GM19455 (cell line): ENCODE measurements at regions not wholly inside any gene's neighbourhood (a gene's known extent, or its start where the extent isn't known, plus 50 kb on each side); places are given as distances from the start of the nearest gene placed in this dataset.
"Not testable (repeated sequence)": the region's sequence is repeated elsewhere in the genome, so short reads cannot be mapped to it uniquely, and the experiment has no call there.

Experiments used
- ATAC-seq: cut with Tn5 transposase; IDR thresholded peaks from one replicate; pipeline ENCODE4 v1.9.1; 2021; ENCODE audit not compliant: unreplicated experiment

DNA sequence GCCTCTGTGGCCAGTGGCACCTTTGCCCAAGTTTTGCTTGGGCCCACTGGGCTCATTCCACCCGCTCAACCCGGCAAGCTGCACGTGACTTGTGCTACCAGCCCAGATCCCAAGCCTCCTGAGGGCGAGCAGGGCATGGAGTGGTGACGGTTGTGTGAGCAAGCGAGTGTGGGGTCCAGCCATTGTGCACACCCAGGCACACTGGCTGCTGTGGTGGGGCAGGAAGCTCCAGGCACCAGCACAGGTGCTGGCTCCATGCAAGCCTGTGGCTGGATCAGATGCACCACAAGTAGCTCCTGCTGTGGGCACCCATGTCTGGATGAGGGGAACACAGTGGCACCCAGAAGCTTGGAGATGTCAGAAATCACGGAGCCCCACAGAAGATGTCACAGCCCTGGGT lies 557.0 kb upstream of the GNPDA2 start:
- ATAC-seq, result no peak

DNA sequence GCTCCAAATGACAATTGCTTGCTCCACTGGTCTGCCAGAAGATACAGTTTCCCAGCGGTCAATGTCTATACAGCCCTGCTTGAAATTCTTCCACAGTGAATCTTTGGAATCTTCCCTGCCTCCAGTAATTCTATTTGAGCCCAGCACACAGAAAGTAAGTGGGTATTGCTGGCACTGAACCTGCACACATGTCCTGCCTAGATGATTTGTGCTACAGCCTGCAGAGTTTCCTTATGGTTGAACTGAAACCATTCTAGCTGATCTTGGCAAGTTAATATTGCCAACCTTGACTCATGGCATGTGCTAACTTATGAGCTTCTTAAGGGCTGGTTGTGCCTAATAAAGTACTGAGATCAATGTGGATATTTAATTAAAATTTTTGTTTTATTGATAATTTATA lies 553.8 kb upstream of the GNPDA2 start:
- no peak for ATAC-seq

GRCh38 chr4:45275862-45276261 lies 549.5 kb upstream of the GNPDA2 start:
- no peak for ATAC-seq

DNA sequence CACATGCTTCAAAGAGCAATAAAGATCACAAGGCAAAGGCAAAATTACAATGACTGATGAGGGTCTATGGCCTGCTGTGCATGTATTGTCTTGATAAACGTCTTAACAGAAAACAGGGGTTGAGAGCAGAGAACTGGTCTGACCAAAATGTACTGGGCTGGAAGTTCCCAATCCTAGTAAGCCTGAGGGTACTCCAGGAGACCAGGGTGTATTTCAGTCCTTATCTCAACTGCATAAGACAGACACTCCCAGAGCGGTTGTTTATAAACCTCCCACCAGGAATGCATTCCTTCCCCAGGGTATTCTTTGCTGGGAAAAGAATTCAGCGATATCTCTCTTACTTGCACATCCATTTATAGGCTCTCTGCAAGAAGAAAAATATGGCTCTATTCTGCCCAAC lies 521.8 kb upstream of the GNPDA2 start:
- not testable (repeated sequence) for ATAC-seq

GRCh38 chr4:45241976-45242375 lies 515.6 kb upstream of the GNPDA2 start:
- ATAC-seq, result no peak

DNA sequence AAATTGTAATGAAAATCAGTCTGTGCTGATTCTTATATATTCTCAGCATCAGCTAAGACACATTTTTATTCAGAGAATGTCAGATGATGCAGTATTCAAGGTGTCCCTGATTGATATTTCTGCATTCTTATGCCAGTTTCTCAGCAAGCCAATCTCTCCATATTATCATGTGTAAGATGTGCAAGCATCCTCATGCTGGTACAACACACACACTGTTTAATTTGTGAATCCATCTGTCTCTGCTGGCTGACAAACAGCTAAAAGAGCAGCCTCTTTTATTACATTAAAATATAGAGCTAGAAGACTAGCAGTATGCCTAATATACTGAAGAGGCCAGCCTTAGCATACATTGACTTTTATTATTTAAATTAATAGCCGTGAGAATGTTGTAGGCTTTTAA lies 502.9 kb upstream of the GNPDA2 start:
- no peak for ATAC-seq

DNA sequence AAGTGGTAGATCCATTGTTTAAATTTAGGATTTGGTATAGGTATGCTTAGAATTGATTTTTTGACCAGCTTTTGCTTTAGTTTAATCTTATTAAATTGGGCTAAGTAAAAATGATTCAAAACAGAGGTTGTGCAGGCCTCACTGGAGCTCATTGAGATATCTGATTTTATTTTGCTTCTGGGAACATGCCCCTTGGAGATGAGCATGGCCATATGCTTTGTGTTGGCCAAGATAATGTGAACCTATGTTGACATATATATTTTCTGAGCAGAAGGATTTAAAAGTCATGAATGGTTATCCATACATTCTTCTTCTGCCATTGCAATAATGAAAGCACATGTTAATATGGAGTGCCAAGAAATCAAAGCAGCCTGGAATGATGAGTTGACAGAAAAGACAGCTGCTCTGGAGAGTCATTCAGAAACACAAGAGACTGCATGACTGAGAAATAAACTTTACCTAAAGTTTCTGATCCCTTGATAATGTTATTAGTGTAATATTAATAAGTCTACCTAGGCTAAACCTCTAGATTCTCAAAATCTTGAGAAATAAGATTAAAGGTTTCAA lies 489.7 kb upstream of the GNPDA2 start:
- ATAC-seq, result no peak

DNA sequence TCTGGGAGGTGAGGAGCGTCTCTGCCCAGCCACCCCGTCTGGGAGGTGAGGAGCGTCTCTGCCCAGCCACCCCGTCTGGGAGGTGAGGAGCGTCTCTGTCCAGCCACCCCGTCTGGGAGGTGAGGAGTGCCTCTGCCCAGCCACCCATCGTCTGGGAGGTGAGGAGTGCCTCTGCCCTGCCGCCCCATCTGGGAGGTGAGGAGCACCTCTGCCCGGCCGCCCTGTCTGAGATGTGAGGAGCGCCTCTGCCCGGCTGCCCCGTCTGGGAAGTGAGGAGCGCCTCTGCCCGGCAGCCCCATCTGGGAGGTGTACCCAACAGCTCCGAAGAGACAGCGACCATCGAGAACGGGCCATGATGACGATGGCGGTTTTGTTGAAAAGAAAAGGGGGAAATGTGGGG lies 482.1 kb upstream of the GNPDA2 start:
- ATAC-seq, result not testable (repeated sequence)

DNA sequence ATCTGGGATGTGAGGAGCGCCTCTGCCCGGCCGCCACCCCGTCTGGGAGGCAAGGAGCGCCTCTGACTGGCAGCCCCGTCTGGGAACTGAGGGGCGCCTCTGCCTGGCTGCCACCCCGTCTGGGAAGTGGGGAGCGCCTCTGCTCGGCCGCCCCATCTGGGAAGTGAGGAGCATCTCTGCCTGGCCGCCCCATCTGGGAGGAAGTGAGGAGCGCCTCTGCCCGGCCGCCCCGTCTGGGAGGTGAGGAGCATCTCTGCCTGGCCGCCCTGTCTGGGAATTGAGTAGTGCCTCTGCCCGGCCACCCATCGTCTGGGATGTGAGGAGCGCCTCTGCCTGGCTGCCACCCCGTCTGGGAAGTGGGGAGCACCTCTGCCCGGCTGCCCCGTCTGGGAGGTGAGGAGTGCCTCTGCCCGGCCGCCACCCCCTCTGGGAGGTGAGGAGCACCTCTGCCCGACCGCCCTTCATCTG lies 481.5 kb upstream of the GNPDA2 start:
- ATAC-seq, result not testable (repeated sequence)

DNA sequence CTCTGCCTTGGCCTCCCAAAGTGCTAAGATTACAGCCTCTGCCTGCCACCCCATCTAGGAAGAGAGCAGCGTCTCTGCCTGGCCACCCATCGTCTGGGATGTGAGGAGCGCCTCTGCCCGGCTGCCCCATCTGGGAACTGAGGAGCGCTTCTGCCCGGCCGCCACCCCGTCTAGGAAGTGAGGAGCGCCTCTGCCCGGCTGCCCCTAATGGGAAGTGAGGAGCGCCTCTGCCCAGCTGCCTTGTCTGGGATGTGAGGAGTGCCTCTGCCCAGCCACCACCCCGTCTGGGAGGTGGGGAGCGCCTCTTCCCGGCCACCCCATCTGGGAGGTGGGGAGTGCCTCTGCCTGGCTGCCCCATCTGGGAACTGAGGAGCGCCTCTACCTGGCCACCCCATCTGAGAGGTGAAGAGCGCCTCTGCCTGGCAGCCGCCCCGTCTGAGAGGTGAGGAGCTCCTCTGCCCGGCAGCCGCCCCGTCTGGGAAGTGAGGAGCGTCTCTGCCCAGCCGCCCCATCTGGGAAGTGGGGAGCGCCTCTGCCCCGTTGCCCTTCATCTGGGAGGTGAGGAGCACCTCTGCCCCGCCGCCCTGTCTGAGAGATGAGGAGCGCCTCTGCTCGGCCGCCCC lies 481.0 kb upstream of the GNPDA2 start:
- ATAC-seq, result not testable (repeated sequence)

- ATAC-seq, result no peak
Observed at GRCh38 chr4:45199736-45200135, 473.4 kb upstream of the GNPDA2 start.

GRCh38 chr4:45188501-45188900 lies 462.1 kb upstream of the GNPDA2 start:
- no peak for ATAC-seq

DNA sequence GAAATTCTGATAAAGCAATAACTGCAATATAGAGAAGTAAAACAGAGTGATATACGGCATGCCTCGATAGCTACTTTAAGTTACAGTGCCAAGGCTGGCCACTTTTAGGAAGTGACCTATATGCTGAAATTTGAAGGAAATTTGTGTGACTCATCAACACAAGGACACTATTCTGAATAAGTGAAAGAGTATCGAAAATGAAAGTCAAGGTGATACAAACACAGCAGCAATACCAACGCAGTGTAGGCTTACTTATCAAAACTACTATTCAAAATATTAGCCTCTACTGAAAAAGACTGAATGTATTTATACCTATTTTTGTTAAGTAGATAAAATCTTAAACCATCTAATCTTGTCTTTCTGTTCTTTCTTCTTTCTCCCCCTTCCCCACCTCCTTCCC lies 459.9 kb upstream of the GNPDA2 start:
- ATAC-seq, result no peak

- no peak for ATAC-seq
Observed at GRCh38 chr4:45183905-45184304, 457.5 kb upstream of the GNPDA2 start.

- ATAC-seq, result no peak
Observed at GRCh38 chr4:45172636-45173035, 446.3 kb upstream of the GNPDA2 start.

DNA sequence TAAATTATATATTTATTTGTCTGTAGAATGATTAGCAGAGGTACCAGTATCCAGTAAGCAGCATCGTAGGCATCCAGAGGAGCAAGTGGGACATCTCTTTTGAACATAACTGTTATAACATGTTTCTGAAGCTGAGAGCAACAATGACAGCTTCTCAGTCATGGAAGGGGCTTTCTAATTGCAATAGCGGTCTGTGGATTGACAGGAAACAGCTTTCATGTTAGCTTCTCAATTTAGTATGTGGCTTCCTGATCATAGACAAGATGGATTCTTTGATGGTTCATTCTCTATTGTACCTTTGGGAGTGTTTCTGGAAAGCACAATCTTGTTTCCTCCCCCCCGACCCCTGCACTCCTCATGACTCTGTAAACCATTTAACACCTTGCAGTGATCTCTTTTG lies 434.6 kb upstream of the GNPDA2 start:
- ATAC-seq, result no peak

- no peak for ATAC-seq
Observed at GRCh38 chr4:45155081-45155777, 428.9 kb upstream of the GNPDA2 start.

DNA sequence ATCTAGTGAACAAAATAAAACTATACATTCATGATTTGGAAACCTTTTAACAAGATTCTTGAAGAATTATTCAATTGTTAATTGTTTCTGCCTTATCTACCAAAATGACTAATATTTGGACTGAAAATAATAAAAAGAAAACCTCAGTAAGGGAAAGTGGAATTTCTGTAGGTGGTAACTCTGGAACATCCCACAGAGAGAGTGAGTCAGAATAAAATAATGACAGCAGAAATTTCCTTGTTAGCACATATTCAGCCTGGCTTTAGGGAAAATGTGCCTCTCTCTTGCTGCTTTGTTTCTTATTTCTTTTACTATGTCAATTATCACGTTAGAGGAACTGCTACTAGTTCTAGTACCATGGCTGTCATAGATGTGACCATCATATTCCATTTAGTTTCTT lies 421.5 kb upstream of the GNPDA2 start:
- ATAC-seq, result no peak

GRCh38 chr4:45131020-45131419 lies 404.7 kb upstream of the GNPDA2 start:
- ATAC-seq, result no peak

- no peak for ATAC-seq
Observed at GRCh38 chr4:45122406-45122805, 396.1 kb upstream of the GNPDA2 start.

DNA sequence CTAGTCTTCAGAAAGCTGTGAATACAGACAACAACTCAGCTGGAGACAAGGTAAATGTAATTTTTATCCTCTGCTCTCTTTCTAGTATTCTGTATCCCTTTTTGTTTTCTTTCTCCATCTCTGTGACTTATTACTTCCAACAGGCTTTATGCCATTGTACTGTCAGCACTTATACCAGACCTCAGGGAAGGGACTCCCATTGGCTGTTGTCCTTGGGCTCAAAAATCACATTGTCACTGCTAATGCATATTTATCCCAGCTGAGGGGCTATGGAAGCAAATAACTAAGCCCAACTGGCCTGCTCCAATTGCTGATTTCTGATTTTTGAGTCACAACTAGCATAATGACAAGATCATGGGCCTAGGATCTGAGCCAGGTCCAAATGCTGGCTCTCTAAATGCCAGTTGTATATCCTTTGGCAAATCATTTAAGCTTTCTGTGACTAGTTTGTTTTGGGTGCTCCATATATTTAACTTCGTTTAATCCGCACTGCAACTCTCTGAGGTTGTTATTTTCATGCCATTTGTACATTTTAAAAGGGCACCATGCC lies 395.1 kb upstream of the GNPDA2 start:
- no peak for ATAC-seq

DNA sequence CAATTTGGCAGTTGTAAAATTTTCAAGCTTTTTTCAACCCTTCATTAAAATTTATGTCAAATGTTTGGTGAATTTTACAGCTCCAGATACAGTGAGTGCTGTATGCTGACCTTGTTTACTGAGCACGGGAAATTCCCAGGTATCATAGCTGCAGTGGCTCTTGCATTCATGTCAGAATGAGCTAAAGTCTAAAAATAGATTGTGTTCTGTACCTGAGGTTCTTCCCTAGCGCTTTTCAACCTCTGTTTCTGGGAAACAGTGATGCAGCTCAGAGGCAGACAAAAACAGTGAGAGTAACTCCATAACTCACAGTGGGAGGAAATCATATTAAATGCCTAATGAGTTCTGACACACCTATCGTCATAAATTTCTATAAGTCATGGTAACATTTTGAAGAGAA lies 393.8 kb upstream of the GNPDA2 start:
- ATAC-seq, result no peak
